Ascending aorta (tissue), 2 donors: ENCODE measurements at regions not wholly inside any gene's neighbourhood (a gene's known extent, or its start where the extent isn't known, plus 50 kb on each side); places are given as distances from the start of the nearest gene placed in this dataset.

ENCODE experiments used
- DNase-seq, 2 donors: peaks; one replicate each; pipeline ENCODE4 v3.0.0-alpha.2; 2019; ENCODE audit warnings: low spot score in 2 of 2
- H3K27ac ChIP-seq, 2 donors: fragments of 200-600 bp; sonication (generic); one replicate each; pipeline ENCODE4 v1.5.1; 2016 to 2017; ENCODE audit warnings: mild to moderate bottlenecking in 1 of 2
- H3K27me3 ChIP-seq: fragments of 200-600 bp; sonication (generic); one replicate; pipeline ENCODE4 v1.5.1; 2017
- H3K36me3 ChIP-seq, 2 donors: fragments of 200-600 bp; sonication (generic); one replicate each; pipeline ENCODE4 v1.5.1; 2016
- H3K4me1 ChIP-seq, 2 donors: fragments of 200-600 bp; sonication (generic); one replicate each; pipeline ENCODE4 v1.5.1; 2016 to 2017; ENCODE audit warnings: mild to moderate bottlenecking in 1 of 2
- H3K4me3 ChIP-seq, 2 donors: fragments of 200-600 bp; sonication (generic); one replicate each; pipeline ENCODE4 v1.5.1; 2016 to 2017; ENCODE audit warnings: mild to moderate bottlenecking in 1 of 2
- H3K9me3 ChIP-seq, 2 donors: fragments of 200-600 bp; sonication (generic); one replicate each; pipeline ENCODE4 v1.5.1; 2016
- intact Hi-C: fragments of 100-400 bp; cut with DNase I; formaldehyde crosslinking; loops from one replicate; pipeline ENCODE4 v1.15.1; 2023
- TF ChIP-seq, protein P1 (sequence below), 3 experiments: fragments of 200-600 bp in 2 of 3; fragments of 450-650 bp in 1 of 3; sonication (generic) in 2 of 3; IDR thresholded peaks; one replicate each; pipeline ENCODE4 v1.5.1; 2016 to 2019; ENCODE audit warnings: antibody characterized with exemption in 3 of 3, mild to moderate bottlenecking in 1 of 3, moderate library complexity in 1 of 3

- Histone ChIP-seq H3K4me1 (no peaks in the 10 kb centered on the region), H3K9me3 (no peaks in the 10 kb centered on the region), H3K27me3 (no peaks in the 10 kb centered on the region), H3K36me3 (no peaks in the 10 kb centered on the region), H3K4me3 (no peak overlapping the region), H3K27ac (no peak overlapping the region)
- DNase-seq: no peak
- TF ChIP-seq, protein P1, sequence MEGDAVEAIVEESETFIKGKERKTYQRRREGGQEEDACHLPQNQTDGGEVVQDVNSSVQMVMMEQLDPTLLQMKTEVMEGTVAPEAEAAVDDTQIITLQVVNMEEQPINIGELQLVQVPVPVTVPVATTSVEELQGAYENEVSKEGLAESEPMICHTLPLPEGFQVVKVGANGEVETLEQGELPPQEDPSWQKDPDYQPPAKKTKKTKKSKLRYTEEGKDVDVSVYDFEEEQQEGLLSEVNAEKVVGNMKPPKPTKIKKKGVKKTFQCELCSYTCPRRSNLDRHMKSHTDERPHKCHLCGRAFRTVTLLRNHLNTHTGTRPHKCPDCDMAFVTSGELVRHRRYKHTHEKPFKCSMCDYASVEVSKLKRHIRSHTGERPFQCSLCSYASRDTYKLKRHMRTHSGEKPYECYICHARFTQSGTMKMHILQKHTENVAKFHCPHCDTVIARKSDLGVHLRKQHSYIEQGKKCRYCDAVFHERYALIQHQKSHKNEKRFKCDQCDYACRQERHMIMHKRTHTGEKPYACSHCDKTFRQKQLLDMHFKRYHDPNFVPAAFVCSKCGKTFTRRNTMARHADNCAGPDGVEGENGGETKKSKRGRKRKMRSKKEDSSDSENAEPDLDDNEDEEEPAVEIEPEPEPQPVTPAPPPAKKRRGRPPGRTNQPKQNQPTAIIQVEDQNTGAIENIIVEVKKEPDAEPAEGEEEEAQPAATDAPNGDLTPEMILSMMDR (IDR thresholded peaks at IDR 0.05): no peak
- intact Hi-C loops: no loop called here
Measured at GRCh38 chr2:48120759-48121242, 193.7 kb upstream of the FOXN2 start.

- Histone ChIP-seq H3K9me3 (no peaks in the 10 kb centered on the region), H3K4me3 (no peak overlapping the region), H3K36me3 (no peaks in the 10 kb centered on the region), H3K27me3 (no peaks in the 10 kb centered on the region), H3K4me1 (no peaks in the 10 kb centered on the region), H3K27ac (no peak overlapping the region)
- no peak for DNase-seq
- TF ChIP-seq, protein P1 (IDR thresholded peaks at IDR 0.05): no peak
- intact Hi-C loops: no loop called here
Measured at GRCh38 chr2:48122166-48122565, 192.3 kb upstream of the FOXN2 start.

GRCh38 chr2:48124592-48124991 lies 189.9 kb upstream of the FOXN2 start:
- no peak overlapping the region for H3K4me3 ChIP-seq
- intact Hi-C loops: no loop called here
- no peaks in the 10 kb centered on the region for H3K9me3 ChIP-seq
- no peaks in the 10 kb centered on the region for H3K4me1 ChIP-seq
- no peak overlapping the region for H3K27ac ChIP-seq
- H3K27me3 ChIP-seq: no peaks in the 10 kb centered on the region
- H3K36me3 ChIP-seq: no peaks in the 10 kb centered on the region
- no peak for DNase-seq
- TF ChIP-seq, protein P1 (IDR thresholded peaks at IDR 0.05): no peak

DNA sequence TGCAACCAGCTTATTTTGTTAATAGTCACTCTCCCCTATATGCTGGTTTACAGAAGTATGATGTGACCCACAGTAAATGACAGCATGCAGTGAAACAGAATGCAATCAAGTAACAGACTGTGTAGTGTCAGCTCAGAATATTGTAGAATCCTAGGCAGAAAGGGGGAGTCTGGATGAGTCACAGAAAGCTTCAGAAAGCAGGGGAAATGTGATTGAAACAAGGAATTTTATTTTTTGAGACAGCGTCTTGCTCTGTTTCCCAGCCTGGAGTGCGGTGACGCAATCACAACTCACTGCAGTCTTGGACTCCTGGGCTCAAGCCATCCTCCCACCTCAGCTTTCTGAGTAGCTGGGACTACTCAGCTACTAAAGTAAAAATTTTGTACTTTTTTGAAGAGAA lies 188.3 kb upstream of the FOXN2 start:
- Histone ChIP-seq H3K27me3 (no peaks in the 10 kb centered on the region), H3K4me1 (no peaks in the 10 kb centered on the region), H3K27ac (no peak overlapping the region), H3K9me3 (no peaks in the 10 kb centered on the region), H3K4me3 (no peak overlapping the region), H3K36me3 (no peaks in the 10 kb centered on the region)
- intact Hi-C loops: no loop called here
- TF ChIP-seq, protein P1 (IDR thresholded peaks at IDR 0.05): no peak
- DNase-seq: no peak

DNA sequence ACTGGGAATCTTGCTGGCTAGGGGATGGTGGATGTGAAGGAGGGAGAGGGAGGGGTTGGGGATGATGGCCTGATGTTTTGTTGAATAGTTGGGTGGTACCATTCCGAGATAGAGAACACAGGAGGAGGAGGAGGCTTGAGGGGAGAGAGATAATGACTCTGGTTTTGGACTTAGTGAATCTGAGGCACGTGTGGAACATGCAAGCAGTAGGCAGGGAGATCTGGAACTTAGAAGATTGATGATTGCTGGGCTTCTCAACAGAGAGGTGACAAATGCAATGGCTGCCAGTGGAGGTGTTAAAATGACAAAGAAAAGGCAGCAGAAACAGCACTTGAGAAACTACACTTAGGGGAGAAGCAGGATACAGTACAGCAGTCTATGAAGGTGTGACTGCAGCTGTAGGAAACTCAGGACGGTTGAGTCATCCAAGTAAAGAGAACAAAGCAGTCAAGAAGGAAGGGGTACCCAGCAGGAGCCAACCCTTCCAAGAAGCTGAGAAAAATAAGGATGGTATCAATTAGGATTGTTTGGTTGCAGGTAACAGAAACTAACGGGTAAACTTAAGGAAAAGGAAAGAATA lies 186.8 kb upstream of the FOXN2 start:
- H3K36me3 ChIP-seq: no peaks in the 10 kb centered on the region
- no peak for DNase-seq
- no peaks in the 10 kb centered on the region for H3K4me1 ChIP-seq
- no peaks in the 10 kb centered on the region for H3K27me3 ChIP-seq
- TF ChIP-seq, protein P1 (IDR thresholded peaks at IDR 0.05): no peak
- intact Hi-C loops: no loop called here
- no peak overlapping the region for H3K4me3 ChIP-seq
- no peaks in the 10 kb centered on the region for H3K9me3 ChIP-seq
- H3K27ac ChIP-seq: no peak overlapping the region
